Stromal cell of bone marrow (primary cell): ENCODE measurements at regions not wholly inside any gene's neighbourhood (a gene's known extent, or its start where the extent isn't known, plus 50 kb on each side); places are given as distances from the start of the nearest gene placed in this dataset.
"Not testable (repeated sequence)": the region's sequence is repeated elsewhere in the genome, so short reads cannot be mapped to it uniquely, and the experiment has no call there.

ENCODE experiments used
- DNase-seq: peaks from one replicate; pipeline ENCODE4 v3.0.0-alpha.2; 2012; ENCODE audit warnings: low read depth

DNA sequence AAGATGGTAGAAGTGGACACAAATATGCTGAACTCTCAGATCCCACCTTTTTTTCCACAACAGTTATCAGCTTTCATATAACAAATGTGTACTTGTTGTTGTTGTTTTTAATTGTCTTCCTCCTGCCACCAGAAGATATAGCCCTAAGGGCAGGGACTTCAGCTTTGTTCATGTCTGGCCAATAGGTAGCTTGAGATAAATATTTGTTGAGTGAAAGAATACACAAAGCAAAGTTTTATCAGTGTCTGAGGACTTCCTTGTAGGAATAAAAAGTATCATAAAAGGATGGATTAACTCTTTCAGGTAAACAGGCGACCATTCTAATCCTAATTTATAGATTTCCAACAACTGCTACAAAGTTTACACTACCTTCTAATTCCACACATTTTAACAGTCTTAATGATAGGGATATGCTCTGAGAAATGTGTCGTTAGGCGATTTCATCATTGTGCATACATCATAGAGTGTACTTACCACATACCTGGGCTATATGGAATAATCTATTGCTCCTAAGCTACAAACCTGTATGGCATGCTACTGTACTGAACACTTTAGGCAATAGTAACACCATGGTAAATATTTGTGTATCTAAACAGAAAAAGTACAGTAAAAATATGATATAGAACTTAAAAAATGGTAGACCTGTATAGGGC is 186.1 kb downstream of the ATOH1 start:
- no peak for DNase-seq

DNA sequence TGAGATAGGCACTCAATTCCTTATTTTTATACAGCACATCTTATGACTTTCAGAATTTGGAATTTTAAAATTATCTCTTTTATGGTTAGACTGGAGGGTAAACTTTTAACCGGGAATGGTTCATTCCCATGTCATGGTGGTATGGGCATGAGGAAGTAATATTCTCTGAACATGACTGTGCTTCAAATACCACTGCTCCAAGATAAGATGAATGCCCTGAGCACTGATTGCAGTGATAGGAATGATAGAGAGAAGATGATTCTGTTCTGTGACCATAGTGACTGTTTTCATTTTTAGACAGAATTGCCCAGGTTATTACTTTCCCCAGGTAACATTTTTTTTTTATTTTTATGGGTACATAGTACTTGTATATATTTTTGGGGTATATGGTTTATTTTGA is 187.4 kb downstream of the ATOH1 start:
- DNase-seq, result no peak

DNA sequence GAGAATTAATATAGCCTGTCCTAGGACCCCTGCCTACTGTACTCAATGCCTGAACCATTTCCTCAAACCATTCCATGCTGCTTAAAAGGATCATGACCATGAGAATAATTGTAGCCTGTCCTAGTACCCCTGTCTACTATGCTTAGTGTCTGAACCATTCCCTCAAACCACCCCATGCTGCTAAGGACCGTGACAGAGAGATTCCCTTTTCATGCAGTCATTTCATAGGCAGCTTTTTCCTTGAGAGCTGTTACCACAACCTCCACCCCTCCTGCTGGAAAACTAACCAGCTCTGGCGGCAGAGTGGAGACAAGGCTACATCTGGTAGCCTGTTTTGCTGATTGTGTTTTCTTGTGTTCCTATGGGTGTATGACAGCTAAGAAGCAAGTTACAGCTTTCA is 174.9 kb upstream of the SMARCAD1 start:
- DNase-seq, result no peak

DNA sequence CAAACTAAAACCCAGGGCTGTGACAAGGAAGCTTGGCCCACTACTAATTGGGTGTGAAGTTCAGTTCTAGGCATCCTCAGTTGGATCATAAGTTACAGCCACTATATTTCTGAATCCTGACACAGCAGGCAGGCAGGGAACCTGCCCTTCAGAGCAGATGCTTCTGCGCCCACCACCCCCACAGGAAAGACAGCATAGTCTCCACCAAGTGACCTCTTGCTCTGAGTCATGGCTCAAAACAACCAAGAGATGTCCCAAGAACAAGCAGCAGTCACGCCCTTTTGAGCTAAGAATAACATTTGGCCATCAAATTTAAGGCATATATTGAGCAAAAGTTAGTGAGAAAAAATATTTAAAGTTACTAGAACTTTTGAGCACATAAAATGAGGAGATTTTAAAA is 170.7 kb upstream of the SMARCAD1 start:
- DNase-seq, result no peak

DNA sequence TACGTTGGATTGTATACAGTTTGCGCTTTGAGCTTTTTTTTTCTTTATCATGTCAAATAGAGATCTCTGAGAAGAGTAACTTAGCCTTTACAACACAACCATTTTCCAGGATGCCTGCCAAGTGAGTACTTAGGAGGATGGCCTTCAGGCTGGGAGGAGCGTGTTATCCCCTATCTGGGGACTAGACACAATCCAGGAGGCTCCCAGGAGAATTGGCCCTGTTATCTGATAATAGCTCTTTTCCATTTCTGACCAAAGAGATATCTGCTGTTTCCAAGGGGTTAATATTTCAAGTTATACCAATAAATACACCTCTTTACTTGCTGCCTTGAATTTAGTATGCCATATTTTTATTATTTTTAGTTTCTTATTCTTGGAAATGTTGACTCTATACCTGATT is 169.5 kb upstream of the SMARCAD1 start:
- DNase-seq, result no peak

DNA sequence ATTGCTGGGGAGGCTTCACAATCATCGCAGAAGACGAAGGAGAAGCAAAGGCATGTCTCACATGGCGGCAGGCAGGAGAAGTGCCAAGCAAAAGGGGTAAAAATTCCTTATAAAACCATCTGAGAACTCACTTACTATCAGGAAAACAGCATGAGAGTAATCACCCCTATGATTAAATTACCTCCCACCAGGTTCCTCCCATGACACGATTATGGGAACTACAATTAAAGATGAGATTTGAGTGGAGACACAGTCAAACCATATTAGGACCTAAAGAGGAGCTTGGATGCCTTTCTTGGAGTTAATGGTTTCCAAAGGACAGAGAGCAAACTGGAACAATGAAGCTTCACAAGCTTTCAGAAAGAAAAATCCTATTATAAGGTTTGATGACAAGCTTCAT is 168.4 kb upstream of the SMARCAD1 start:
- no peak for DNase-seq

DNA sequence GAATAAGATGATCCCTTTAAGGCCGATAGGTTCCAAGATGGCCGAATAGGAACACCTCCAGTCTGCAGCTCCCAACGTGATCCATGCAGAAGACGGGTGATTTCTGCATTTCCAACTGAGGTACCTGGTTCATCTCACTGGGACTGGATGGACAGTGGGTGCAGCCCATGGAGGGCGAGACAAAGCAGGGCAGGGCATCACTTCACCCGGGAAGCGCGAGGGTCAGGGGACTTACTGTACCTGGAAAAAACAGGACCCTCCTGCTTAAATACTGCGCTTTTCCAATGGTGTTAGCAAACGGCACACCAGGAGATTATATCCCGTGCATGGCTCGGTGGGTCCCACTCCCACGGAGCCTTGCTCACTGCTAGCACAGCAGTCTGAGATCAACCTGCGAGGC is 163.2 kb upstream of the SMARCAD1 start:
- not testable (repeated sequence) for DNase-seq

DNA sequence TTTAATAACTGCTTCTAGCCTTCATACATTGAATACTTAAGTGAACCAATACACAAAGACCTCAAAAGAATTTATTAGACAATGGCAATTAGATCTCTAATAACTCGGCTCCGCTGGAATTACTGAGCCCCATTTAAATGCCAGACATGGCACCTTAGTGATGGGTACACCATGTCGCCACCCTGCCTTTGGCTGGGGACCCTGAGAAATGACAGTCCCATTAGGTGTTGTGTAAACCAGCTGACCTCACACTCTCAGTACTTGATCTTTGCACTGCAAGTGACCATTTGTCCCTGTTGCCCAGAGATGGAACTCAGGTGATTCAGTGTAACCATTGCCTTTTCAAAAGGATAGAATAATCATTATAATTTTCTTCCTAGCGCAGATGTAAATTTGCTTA is 144.6 kb upstream of the SMARCAD1 start:
- DNase-seq, result no peak

DNA sequence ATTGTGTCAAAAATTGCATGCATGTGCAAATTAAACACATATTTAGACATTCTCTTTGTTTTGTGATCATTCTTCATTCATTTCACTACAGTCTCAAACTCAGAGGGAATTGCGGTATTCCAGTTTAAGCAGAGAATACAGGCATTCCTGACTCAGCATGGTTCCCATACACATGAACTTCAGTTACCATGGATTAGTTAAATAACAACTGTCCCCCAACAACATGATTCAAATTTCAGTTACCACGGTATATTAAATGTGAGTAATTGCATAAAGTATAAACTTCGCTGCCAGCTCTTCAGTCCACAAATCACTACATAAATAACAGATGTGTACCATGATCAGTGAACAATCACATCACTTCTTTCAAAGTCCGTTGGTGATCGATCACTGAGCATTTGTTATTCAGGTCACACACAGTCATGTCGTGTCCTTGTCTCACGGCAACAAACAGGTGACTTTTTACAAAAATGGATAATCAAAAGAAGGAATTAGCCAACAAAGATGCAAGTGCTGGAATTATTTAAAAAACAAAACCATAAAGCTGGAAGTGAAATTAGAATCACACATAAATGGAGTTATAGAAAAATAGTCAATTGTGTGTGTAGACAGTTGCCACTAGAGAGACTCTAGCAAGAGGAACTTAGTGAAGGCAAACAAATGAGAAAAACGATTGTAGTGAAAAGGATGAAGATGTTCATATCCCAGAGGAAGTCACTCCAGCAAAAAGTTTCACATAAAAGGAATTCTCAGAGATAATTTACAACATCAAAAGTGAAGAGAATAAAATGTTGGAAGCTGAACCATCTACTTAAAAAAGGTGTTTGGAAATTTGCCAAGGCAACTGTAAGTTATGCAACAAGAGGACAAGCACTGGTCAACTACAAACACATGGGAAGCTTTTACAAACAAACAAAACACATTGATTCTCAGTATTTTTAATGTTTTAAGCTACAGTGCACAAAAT is 138.6 kb upstream of the SMARCAD1 start:
- DNase-seq, result no peak

DNA sequence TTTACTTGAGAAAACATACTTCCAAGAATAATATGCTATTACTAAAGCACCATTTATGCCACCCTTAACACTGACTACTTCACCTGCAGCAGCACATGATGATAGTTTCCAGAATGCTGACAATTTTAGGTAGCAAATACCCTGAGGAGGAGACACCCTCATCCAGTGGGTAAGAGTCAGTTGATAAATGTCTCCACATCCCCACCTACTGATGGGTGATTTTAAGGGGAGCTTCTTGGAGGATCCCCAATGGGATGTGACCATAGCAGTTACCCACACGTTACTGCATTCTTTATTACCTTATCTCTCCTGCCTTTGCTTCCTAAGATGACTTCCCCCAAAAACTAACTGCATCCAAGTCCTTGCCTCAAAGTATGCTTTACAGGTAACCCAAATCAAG is 131.2 kb upstream of the SMARCAD1 start:
- DNase-seq, result no peak

DNA sequence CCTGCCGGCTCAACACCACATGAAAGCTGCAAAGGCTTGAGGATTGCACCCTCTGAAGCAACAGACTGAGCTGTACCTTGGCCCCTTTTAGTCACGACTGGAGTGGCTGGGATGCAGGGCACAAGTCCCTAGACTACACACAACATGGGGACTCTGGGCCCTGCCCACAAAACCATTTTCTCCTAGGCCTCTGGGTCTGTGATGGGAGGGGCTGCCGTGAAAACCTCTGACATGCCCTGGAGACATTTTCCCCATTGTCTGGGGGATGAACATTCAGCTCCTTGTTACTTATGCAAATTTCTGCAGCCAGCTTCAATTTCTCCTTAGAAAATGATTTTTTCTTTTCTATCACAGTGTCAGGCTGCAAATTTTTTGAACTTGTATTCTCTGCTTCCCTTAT is 123.5 kb upstream of the SMARCAD1 start:
- DNase-seq, result no peak

DNA sequence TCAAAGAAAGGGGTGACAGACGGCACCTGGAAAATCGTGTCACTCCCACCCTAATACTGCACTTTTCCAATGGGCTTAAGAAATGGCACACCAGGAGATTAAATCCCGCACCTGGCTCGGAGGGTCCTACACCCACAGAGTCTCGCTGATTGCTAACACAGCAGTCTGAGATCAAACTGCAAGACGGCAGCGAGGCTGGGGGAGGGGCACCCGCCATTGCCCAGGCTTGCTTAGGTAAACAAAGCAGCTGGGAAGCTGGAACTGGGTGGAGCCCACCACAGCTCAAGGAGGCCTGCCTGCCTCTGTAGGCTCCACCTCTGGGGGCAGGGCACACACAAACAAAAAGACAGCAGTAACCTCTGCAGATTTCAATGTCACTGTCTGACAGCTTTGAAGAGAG is 108.5 kb upstream of the SMARCAD1 start:
- not testable (repeated sequence) for DNase-seq

DNA sequence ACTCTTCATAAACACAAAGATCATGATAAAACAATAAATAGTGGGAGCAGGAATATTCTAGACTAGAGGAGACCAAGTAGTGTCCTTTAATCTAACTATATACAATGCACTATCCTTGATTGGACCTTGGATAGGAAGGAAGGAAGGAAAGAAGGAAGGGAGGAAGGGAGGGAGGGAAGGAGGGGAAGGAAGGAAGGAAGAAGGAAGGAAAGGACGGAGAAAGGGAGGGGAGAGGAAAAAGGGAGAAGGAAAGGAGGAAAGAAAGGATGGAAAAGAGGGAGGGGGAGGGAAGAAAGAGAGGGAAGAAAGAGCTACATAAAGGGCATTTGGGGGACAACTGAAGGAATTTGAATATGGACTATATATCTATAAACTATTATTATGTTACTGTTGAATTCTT is 95.0 kb upstream of the SMARCAD1 start:
- no peak for DNase-seq

DNA sequence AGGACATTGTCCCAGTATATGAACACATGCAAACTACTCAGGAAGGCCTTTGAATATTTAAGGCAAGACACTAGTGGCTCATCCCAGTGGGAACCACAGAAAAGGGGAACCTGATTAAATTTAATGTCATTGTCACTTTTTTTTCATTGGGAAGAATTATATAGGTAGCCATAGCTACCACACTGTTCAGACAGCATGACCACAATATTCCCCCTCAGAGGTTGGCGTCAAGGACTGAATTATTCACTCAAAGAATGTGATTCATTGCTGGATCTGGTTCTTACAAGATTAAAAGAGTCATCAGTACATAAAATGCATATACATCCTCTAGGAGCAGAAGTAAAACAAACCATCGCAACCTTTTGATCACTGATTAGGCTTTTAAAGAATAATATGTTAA is 92.0 kb upstream of the SMARCAD1 start:
- DNase-seq, result no peak

DNA sequence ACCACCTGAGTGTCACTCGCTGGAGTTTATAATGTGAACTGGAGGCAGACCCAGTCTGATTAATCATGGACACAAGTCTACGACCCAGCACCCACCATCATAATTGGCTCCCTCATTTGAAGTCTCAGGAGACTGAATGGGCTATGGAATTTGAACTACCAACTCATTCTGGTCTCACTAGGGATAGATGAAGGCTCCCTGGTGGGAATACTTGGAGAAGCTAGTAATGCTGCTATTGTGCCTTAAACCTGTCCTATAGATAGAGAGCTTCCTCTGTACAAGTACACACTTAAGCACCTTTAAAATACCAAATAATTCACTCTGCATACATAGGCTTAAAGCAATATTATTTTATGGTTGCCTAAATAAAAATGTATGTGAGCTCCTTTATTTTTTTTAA is 90.8 kb upstream of the SMARCAD1 start:
- no peak for DNase-seq

DNA sequence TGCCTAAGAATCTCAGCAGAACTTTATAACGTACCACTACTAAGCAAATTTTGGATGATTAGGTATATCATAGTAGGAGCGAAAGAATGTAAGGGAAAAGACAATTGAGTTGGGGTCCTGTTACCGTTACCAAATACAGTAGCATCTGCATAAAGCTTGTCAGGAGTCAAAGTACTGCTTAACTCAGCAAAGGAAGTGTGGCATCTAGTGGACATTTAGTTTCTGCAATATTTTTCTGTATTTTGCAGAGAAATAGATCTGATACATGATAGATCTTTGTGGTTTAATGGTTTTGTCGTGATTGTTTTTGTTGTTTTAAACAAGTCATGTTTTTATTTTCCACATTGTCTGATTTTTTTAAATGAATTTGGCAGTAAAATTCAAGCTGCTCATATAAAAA is 81.0 kb upstream of the SMARCAD1 start:
- DNase-seq, result no peak

DNA sequence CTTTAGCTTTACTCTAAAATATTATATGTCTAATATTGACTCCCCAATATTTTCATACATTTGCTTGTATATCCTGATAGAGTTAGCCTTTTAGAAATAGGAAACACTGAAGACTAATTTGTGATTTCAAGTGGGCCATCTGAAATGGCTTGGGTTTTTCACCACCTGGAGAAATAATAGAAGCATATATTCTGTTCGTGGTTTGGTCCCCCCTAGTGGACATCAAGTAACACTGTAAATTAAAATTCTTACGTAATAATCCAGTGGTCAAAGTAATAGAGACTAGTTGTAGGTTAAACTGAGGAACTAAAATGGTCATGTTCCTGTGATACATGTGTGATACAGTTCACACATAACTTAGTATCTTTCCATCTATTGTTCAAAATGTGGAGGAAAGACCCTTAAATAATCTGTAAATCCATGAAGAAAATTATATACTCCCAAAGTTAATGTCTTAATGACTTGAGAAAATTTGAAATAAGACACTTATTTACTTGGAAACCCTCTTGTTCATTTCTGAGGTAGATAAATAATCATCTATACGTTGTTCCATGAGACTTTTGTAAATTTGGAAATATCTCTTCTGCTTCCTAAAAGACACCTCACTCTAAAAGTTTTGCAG is 79.8 kb upstream of the SMARCAD1 start:
- peak; percentile 4 for DNase-seq

DNA sequence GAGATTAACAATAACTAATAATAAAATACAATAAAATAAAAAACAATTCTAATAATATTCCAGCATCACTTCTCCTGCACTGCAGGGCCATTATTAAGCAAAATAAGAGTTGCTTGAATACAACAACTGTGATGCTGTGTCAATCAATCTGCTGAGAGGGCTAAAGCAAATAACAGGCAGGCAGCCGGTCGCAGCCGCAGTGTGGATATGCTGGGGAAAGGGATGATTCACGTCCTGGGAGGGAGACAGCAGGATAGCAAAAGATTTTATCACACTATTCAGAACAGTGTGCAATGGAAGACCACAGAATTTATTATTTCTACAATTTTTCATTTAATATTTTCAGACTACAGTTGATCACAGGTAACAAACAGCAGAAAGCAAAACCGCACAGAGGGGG is 76.5 kb upstream of the SMARCAD1 start:
- no peak for DNase-seq

DNA sequence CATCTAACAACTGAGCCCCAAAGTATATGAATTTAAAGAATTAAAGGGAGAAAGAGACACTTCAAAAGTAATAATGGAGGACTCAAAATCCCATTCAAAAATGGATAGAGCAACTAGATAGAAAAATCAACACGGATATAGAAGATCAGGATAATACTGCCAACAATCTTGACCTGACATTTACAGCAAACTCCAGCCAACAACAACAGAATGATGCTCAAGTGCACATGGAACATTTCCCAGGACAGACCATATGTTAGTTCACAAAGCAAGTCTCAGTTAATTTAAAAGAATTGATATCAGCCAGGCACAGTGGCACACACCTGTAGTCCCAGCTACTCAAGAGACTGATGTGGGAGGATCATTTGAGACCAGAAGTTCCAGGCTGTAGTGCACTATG is 72.0 kb upstream of the SMARCAD1 start:
- no peak for DNase-seq

DNA sequence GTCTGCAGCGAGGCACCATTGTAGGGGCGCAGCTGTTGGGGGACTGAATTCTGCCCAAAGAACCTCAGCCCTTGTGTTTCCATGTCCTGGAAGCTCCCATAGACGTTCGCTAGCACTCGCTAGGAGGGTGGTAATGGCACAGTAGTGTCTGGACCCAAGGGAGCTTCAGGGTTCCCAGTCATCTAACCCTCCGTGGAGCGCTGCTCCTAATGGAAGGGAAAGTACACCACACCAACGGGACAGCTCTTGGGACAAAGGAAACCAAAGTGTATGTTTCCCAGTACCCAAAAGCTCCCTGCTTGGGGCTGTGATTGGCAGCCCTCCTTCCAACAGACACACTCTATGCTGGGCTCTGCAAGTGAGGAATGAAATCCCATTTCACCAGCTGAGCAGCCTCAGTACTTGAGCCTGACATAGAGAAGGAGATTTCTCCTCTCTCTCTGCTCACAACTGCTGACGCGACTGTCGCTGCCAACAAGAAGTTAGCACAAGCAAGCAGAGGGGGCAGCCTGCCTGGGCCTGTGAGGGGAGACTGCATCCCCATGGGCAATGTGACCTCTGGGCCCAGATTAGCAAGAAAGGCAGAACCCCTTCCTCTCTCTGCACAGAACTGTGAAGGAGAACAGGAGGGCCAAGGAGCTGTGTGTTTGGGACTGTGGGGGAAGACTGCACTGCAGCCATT is 67.6 kb upstream of the SMARCAD1 start:
- no peak for DNase-seq

DNA sequence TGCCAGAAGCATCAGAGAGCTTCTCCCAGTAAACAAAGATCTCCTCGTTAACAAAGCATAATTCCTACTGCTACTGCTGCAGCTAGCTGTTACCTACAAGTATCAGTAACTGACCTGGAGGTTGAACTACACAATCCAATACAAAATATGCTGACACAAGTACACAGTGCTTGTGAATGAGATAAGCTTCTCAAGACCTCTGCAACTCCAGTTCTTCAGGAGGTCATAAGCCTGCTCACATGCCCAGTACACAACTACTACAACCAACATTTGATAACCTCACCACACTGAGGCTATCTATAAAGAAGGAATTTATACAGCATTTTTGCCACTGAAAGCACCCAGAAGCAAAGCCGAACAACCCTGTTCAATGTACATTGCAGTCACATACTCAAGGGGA is 66.7 kb upstream of the SMARCAD1 start:
- no peak for DNase-seq

DNA sequence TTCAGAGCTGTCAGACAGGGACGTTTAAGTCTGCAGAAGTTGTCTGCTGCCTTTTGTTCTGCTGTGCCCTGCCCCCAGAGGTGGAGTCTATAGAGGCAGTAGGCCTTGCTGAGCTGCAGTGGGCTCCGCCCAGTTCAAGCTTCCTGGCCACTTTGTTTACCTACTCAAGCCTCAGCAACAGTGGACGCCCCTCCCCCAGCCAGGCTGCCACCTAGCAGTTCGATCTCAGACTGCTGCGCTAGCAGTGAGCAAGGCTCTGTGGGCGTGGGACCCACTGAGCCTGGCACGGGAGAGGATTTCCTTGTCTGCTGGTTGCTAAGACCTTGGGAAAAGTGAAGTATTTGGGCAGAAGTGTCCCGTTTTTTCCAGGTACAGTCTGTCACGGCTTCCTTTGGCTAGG is 59.6 kb upstream of the SMARCAD1 start:
- not testable (repeated sequence) for DNase-seq

DNA sequence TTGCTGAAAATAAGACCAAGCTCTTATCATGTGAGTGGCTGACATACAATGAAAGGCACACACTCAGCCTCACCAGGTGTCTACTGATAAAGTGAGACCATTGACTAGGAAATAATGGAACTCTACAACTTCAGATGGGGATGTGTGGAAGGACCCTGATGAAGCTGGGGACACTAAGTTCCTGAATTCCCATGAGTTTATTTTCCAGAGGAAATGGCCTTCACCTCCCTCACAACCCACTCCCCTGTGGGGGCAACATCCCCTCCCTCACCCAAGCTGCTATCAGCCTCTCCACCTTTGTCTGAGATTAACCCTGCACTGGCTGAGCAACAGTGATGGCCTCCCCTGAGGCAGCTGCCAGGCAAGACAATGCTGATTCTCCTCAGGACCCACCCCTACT is 55.2 kb upstream of the SMARCAD1 start:
- no peak for DNase-seq
